ENCODE measurements at regions not wholly inside any gene's neighbourhood (a gene's known extent, or its start where the extent isn't known, plus 50 kb on each side); places are given as distances from the start of the nearest gene placed in this dataset.

GRCh38 chr11:91981995-91982394, 242.6 kb upstream of the FAT3 start:
- Histone ChIP-seq H3K36me3 (no peaks in the 10 kb centered on the region), H3K9me3 (no peaks in the 10 kb centered on the region), H3K27me3 (no peaks in the 10 kb centered on the region), H3K27ac (no peak overlapping the region), H3K4me3 (no peak overlapping the region), H3K4me1 (no peaks in the 10 kb centered on the region)
- TF ChIP-seq CTCF (IDR thresholded peaks at IDR 0.05): no peak
- DNase-seq (ENCODE audit: low spot score): peak; percentile 78

- no peaks in the 10 kb centered on the region for H3K9me3 ChIP-seq
- H3K36me3 ChIP-seq: no peaks in the 10 kb centered on the region
- TF ChIP-seq CTCF (IDR thresholded peaks at IDR 0.05): no peak
- no peaks in the 10 kb centered on the region for H3K27me3 ChIP-seq
- no peak overlapping the region for H3K27ac ChIP-seq
- H3K4me1 ChIP-seq: no peaks in the 10 kb centered on the region
- no peak for DNase-seq (ENCODE audit: low spot score)
- no peak overlapping the region for H3K4me3 ChIP-seq
Measured at GRCh38 chr11:91979775-91980174, 244.8 kb upstream of the FAT3 start.

- H3K27ac ChIP-seq: no peak overlapping the region
- no peaks in the 10 kb centered on the region for H3K27me3 ChIP-seq
- no peak overlapping the region for H3K4me3 ChIP-seq
- no peaks in the 10 kb centered on the region for H3K9me3 ChIP-seq
- H3K4me1 ChIP-seq: no peaks in the 10 kb centered on the region
- no peak for TF ChIP-seq CTCF (IDR thresholded peaks at IDR 0.05)
- no peak for DNase-seq (ENCODE audit: low spot score)
- no peaks in the 10 kb centered on the region for H3K36me3 ChIP-seq
Measured at GRCh38 chr11:91978747-91979146, 245.9 kb upstream of the FAT3 start.

- no peaks in the 10 kb centered on the region for H3K9me3 ChIP-seq
- no peak for TF ChIP-seq CTCF (IDR thresholded peaks at IDR 0.05)
- H3K36me3 ChIP-seq: no peaks in the 10 kb centered on the region
- H3K4me3 ChIP-seq: no peak overlapping the region
- DNase-seq (ENCODE audit: low spot score): no peak
- no peaks in the 10 kb centered on the region for H3K27me3 ChIP-seq
- H3K27ac ChIP-seq: no peak overlapping the region
- no peaks in the 10 kb centered on the region for H3K4me1 ChIP-seq
Measured at GRCh38 chr11:91972665-91973266, 251.9 kb upstream of the FAT3 start.

- no peak for TF ChIP-seq CTCF (IDR thresholded peaks at IDR 0.05)
- Histone ChIP-seq H3K4me3 (no peak overlapping the region), H3K27ac (no peak overlapping the region), H3K9me3 (no peaks in the 10 kb centered on the region), H3K36me3 (no peaks in the 10 kb centered on the region), H3K4me1 (no peaks in the 10 kb centered on the region), H3K27me3 (no peaks in the 10 kb centered on the region)
- no peak for DNase-seq (ENCODE audit: low spot score)
Measured at GRCh38 chr11:91970624-91971023, 254.0 kb upstream of the FAT3 start.

DNA sequence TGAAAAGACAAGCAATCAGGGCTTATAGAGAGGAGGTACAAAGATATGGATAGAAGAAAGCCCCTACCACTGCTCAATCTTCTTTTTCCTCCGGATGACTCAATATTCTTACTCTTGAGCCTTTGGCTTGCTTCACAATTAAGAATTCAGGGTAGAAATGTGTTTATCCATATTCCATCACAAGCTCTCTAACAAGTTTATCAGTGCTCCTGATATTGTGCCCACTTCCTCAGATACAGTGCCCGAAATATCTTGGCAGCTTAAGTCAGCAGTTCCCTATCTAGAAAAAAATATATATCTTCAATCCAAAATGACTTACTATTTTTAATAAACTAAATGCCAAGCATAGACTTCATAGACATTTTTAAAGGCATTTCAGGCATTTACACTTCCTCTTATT, 255.1 kb upstream of the FAT3 start:
- no peak for DNase-seq (ENCODE audit: low spot score)
- TF ChIP-seq CTCF (IDR thresholded peaks at IDR 0.05): no peak
- no peaks in the 10 kb centered on the region for H3K36me3 ChIP-seq
- H3K27ac ChIP-seq: no peak overlapping the region
- H3K4me3 ChIP-seq: no peak overlapping the region
- no peaks in the 10 kb centered on the region for H3K9me3 ChIP-seq
- H3K27me3 ChIP-seq: no peaks in the 10 kb centered on the region
- H3K4me1 ChIP-seq: no peaks in the 10 kb centered on the region

Measured in right atrium auricular region (tissue), 2 donors.